ENCODE measurements at regions not wholly inside any gene's neighbourhood (a gene's known extent, or its start where the extent isn't known, plus 50 kb on each side); places are given as distances from the start of the nearest gene placed in this dataset.

- Histone ChIP-seq H3K9me3 (no peaks in the 10 kb centered on the region), H3K4me1 (no peaks in the 10 kb centered on the region), H3K36me3 (no peaks in the 10 kb centered on the region), H3K27me3 (no peaks in the 10 kb centered on the region), H3K27ac (no peak overlapping the region), H3K4me3 (no peak overlapping the region)
- intact Hi-C loops (cut with DNase I): no loop called here
- TF ChIP-seq POLR2A (IDR thresholded peaks at IDR 0.05) (no peak), CTCF (IDR thresholded peaks at IDR 0.05) (no peak)
- ATAC-seq: no peak
- no peak for DNase-seq
- WGBS, 4 donors: 85 to 94% (median 91%) methylated on average over 5 to 7 of the region's 7 CpGs
These were observed 146.8 kb downstream of the ZBTB18 start for GRCh38 chr1:244197851-244198375.

- no peak for DNase-seq
- intact Hi-C loops (cut with DNase I): no loop called here
- ATAC-seq: no peak
- WGBS, 4 donors: 93 to 96% (median 96%) methylated on average over 4 of the region's 4 CpGs
- Histone ChIP-seq H3K27ac (no peak overlapping the region), H3K36me3 (no peaks in the 10 kb centered on the region), H3K9me3 (no peaks in the 10 kb centered on the region), H3K4me1 (no peaks in the 10 kb centered on the region), H3K27me3 (no peaks in the 10 kb centered on the region), H3K4me3 (no peak overlapping the region)
- TF ChIP-seq POLR2A (IDR thresholded peaks at IDR 0.05) (no peak), CTCF (IDR thresholded peaks at IDR 0.05) (no peak)
These were observed 148.8 kb downstream of the ZBTB18 start for GRCh38 chr1:244199902-244200301.

DNA sequence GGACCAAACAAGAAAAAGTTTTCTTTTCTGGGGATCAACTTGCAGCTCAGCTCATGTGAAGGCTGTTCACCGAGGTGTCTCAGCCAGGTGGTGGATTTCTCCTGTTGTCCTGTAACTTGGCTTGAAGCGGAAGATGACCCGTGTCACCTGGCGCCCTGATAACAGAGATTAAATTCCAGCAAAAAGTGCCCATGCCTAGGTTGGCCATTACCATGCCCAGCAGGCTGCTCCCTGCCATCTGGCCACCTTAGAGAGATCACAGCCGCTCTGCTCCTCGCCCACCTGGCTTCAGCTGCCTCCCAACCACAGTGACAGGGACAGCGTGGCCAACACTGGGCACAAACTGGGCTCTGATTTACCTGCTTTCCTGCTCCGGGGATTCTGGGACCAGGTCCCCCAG is 149.5 kb downstream of the ZBTB18 start:
- TF ChIP-seq POLR2A (IDR thresholded peaks at IDR 0.05): no peak
- TF ChIP-seq CTCF (IDR thresholded peaks at IDR 0.05): no peak
- H3K4me1 ChIP-seq: no peaks in the 10 kb centered on the region
- H3K4me3 ChIP-seq: no peak overlapping the region
- H3K27ac ChIP-seq: no peak overlapping the region
- WGBS, 4 donors: 90 to 96% (median 93%) methylated on average over 7 to 8 of the region's 8 CpGs
- no peaks in the 10 kb centered on the region for H3K36me3 ChIP-seq
- no peak for ATAC-seq
- intact Hi-C loops (cut with DNase I): no loop called here
- no peaks in the 10 kb centered on the region for H3K27me3 ChIP-seq
- no peaks in the 10 kb centered on the region for H3K9me3 ChIP-seq
- DNase-seq: no peak

DNA sequence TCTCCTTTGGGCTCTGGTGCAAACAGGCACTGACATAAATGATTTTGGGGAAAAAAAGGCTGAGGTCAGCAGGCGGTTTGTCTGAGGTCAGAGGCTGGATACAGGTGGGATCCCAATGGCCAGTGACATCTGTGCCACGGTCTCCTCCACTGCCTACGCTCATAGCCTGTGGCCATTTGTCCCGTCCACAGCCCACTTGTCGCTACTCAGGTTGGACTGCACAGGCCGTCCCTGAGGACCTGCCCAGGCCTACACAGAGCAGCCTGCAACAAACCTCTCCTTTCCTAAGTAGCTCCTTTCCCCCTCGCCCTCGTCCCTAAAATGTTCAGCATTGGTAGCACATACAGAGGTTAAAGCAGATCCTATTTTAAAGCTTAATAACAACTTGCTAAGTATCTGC is 150.7 kb downstream of the ZBTB18 start:
- no peak for DNase-seq
- intact Hi-C loops (cut with DNase I): no loop called here
- ATAC-seq: no peak
- WGBS, 4 donors: 92 to 98% (median 93%) methylated on average over 8 of the region's 8 CpGs
- H3K4me3 ChIP-seq: no peak overlapping the region
- no peaks in the 10 kb centered on the region for H3K27me3 ChIP-seq
- H3K9me3 ChIP-seq: no peaks in the 10 kb centered on the region
- no peaks in the 10 kb centered on the region for H3K36me3 ChIP-seq
- TF ChIP-seq CTCF (IDR thresholded peaks at IDR 0.05) (no peak), POLR2A (IDR thresholded peaks at IDR 0.05) (no peak)
- H3K4me1 ChIP-seq: peaks cover 0 to 3% (median 0%) of the 10 kb centered on the region in 12 donors
- no peak overlapping the region for H3K27ac ChIP-seq
